HL-60 (cell line): ENCODE measurements at regions not wholly inside any gene's neighbourhood (a gene's known extent, or its start where the extent isn't known, plus 50 kb on each side); places are given as distances from the start of the nearest gene placed in this dataset.

Experiments used
- DNase-seq, 2 experiments: peaks; one replicate each; pipeline ENCODE4 v3.0.0-alpha.2; 2010 to 2020; ENCODE audit warnings: low read depth in 1 of 2, low spot score in 1 of 2
- H3K27ac ChIP-seq: fragments of 250-450 bp; sonication (Bioruptor Pico); replicated peaks from 2 replicates; pipeline ENCODE4 v1.5.1; 2020; ENCODE audit warnings: mild to moderate bottlenecking, moderate library complexity
- H3K27me3 ChIP-seq: fragments of 250-450 bp; sonication (Bioruptor Pico); 2 replicates; pipeline ENCODE4 v1.5.1; 2021; ENCODE audit warnings: mild to moderate bottlenecking, moderate library complexity; ENCODE audit not compliant: insufficient read depth, poor library complexity, severe bottlenecking
- H3K4me3 ChIP-seq: replicated peaks from 2 replicates; pipeline ENCODE4 v1.5.1; 2011; ENCODE audit warnings: mild to moderate bottlenecking, control low read depth, low read length; ENCODE audit not compliant: insufficient read depth
- CTCF ChIP-seq: IDR thresholded peaks from one replicate; pipeline ENCODE4 v1.5.1; 2011; ENCODE audit warnings: low read length, control low read depth, inconsistent platforms; ENCODE audit not compliant: insufficient read depth
- GABPA ChIP-seq: IDR thresholded peaks from 2 replicates; pipeline ENCODE4 v1.6.1; 2012; ENCODE audit warnings: low read depth
- POLR2AphosphoS5 ChIP-seq: IDR thresholded peaks from 2 replicates; pipeline ENCODE4 v1.6.1; 2012; ENCODE audit warnings: low read depth
- REST ChIP-seq: IDR thresholded peaks from 2 replicates; pipeline ENCODE4 v1.6.1; 2012; ENCODE audit warnings: low read depth; ENCODE audit not compliant: insufficient replicate concordance
- SPI1 ChIP-seq: IDR thresholded peaks from 2 replicates; pipeline ENCODE4 v1.6.1; 2012; ENCODE audit warnings: low read depth, mild to moderate bottlenecking, borderline replicate concordance

DNA sequence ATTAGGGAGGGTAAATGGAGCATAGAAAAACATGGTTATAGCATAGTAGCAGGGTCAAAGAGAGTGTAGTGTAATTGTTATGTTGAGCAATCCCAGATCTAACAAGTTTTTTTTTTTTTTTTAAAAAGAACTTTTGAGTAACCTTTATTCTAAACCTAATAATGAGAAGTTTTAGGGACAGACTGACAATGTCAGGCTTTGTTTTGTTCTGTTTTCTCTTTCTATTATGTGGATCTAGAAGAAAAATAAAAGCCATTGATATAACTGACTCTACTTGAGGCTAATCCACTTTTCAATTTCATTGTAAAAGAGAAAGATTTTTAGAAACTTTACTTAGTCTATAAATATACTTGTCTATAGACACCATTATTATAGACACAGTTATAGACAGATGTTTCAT lies 200.0 kb downstream of the FAM170A start:
- TF ChIP-seq REST (no peak), CTCF (no peak), GABPA (no peak), SPI1 (no peak), POLR2AphosphoS5 (no peak)
- H3K4me3 ChIP-seq: no peak overlapping the region

DNA sequence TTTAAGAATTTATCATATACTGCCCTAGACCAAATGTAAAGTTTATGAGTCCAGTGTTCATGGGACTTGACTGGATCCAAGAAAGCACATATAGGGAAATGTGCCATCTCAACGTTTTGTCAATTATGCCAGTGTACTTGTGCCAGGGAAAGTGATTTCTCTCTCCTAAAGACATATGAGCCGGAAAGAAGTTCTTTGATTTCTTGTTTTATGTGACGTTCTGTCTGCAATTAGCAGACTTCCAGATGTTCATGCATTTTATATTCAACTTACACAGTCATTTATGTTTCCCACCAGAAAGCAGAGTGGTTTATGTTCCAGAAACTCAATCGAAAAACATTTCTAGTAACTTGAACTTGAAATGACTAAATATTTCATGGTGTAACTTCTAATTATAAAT lies 203.8 kb downstream of the FAM170A start:
- no peak overlapping the region for H3K4me3 ChIP-seq
- no peak overlapping the region for H3K27ac ChIP-seq
- TF ChIP-seq POLR2AphosphoS5 (no peak), SPI1 (no peak), REST (no peak), CTCF (no peak), GABPA (no peak)
- DNase-seq: no peak
- no peaks in the 10 kb centered on the region for H3K27me3 ChIP-seq

More for the DNA sequence above, 200.0 kb downstream of the FAM170A start:
- no peak for DNase-seq
- Histone ChIP-seq H3K27ac (no peak overlapping the region), H3K27me3 (no peaks in the 10 kb centered on the region)

DNA sequence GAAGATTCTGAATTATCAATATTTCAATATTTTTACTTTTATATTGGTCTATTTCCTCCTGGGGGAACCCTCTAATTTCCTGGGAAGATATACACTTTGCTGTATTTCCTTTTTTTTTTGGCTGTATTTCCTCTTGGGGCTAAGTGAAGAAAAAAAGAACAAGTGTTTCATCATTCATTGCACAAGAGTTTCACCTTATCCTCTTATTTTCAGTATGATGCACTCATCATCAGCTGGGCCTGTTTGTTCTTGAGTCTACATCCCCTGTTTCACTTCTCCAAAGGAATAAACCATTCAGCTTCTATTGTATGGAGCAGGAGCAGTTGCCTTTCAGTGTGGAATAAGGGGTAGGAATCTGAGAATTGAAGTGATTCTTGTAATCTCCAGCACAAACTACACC lies 210.8 kb downstream of the FAM170A start:
- peak; percentile 0 to 20 for DNase-seq
- Histone ChIP-seq H3K27ac (no peak overlapping the region), H3K4me3 (no peak overlapping the region), H3K27me3 (no peaks in the 10 kb centered on the region)
- TF ChIP-seq CTCF (no peak), POLR2AphosphoS5 (no peak), SPI1 (no peak), GABPA (no peak), REST (no peak)
